GM23248 (cell line): ENCODE measurements at regions not wholly inside any gene's neighbourhood (a gene's known extent, or its start where the extent isn't known, plus 50 kb on each side); places are given as distances from the start of the nearest gene placed in this dataset.
"Not testable (repeated sequence)": the region's sequence is repeated elsewhere in the genome, so short reads cannot be mapped to it uniquely, and the experiment has no call there.

Experiments
- DNase-seq: peaks from one replicate; pipeline ENCODE4 v3.0.0-alpha.2; 2015
- H2AFZ ChIP-seq: fragments of 200-600 bp; sonication (generic); 2 replicates; pipeline ENCODE4 v1.6.1; 2016; ENCODE audit warnings: antibody characterized with exemption
- H3F3A ChIP-seq: fragments of 200-600 bp; sonication (generic); 2 replicates; pipeline ENCODE4 v1.6.1; 2016; ENCODE audit warnings: mild to moderate bottlenecking, antibody characterized with exemption, mixed run types; ENCODE audit not compliant: insufficient read depth
- H3K27ac ChIP-seq: fragments of 200-600 bp; sonication (generic); 2 replicates; pipeline ENCODE4 v1.5.1; 2016; ENCODE audit warnings: mild to moderate bottlenecking
- H3K27me3 ChIP-seq: fragments of 200-600 bp; sonication (generic); replicated peaks from 2 replicates; pipeline ENCODE4 v1.6.1; 2016; ENCODE audit warnings: mild to moderate bottlenecking; ENCODE audit not compliant: insufficient read depth
- H3K36me3 ChIP-seq: fragments of 200-600 bp; sonication (generic); 2 replicates; pipeline ENCODE4 v1.6.1; 2016; ENCODE audit warnings: low read depth, mild to moderate bottlenecking
- H3K4me1 ChIP-seq: fragments of 200-600 bp; sonication (generic); 2 replicates; pipeline ENCODE4 v1.6.1; 2016; ENCODE audit warnings: mild to moderate bottlenecking; ENCODE audit not compliant: insufficient read depth
- H3K4me2 ChIP-seq: fragments of 200-600 bp; sonication (generic); one replicate; pipeline ENCODE4 v1.6.1; 2016; ENCODE audit warnings: mild to moderate bottlenecking; ENCODE audit not compliant: unreplicated experiment
- H3K4me3 ChIP-seq: fragments of 200-600 bp; sonication (generic); 2 replicates; pipeline ENCODE4 v1.5.1; 2016; ENCODE audit warnings: mild to moderate bottlenecking
- H3K79me2 ChIP-seq: fragments of 200-600 bp; sonication (generic); 2 replicates; pipeline ENCODE4 v1.6.1; 2016; ENCODE audit warnings: mild to moderate bottlenecking; ENCODE audit not compliant: insufficient read depth
- H3K9ac ChIP-seq: fragments of 200-600 bp; sonication (generic); 2 replicates; pipeline ENCODE4 v1.6.1; 2016; ENCODE audit warnings: mild to moderate bottlenecking
- H3K9me2 ChIP-seq: fragments of 200-600 bp; sonication (generic); 2 replicates; pipeline ENCODE4 v1.6.1; 2016; ENCODE audit warnings: mixed run types, mild to moderate bottlenecking, moderate library complexity; ENCODE audit not compliant: insufficient read depth
- H3K9me3 ChIP-seq: fragments of 200-600 bp; sonication (generic); one replicate; pipeline ENCODE4 v1.6.1; 2017; ENCODE audit warnings: low read depth
- H4K20me1 ChIP-seq: fragments of 200-600 bp; sonication (generic); 2 replicates; pipeline ENCODE4 v1.6.0; 2016; ENCODE audit not compliant: insufficient read depth
- EZH2 ChIP-seq: fragments of 200-600 bp; sonication (generic); IDR thresholded peaks from 2 replicates; pipeline ENCODE4 v1.6.1; 2018; ENCODE audit warnings: antibody characterized with exemption, mild to moderate bottlenecking; ENCODE audit not compliant: insufficient read depth, poor library complexity, severe bottlenecking
- EZH2phosphoT487 ChIP-seq: fragments of 200-600 bp; sonication (generic); IDR thresholded peaks from 2 replicates; pipeline ENCODE4 v1.6.1; 2018; ENCODE audit warnings: antibody characterized with exemption, moderate library complexity, mild to moderate bottlenecking, low read depth; ENCODE audit not compliant: insufficient read depth
- WGBS, 2 experiments: methylation state at CpG; one replicate each; pipeline ENCODE4 v1.1.6; 2015 to 2017; ENCODE audit warnings: low lambda C conversion rate in 2 of 2, low coverage in 1 of 2; ENCODE audit errors: missing lambda C conversion rate in 2 of 2; 5-methylcytosine and 5-hydroxymethylcytosine counted together
- in situ Hi-C: fragments of 300-500 bp; cut with MboI; formaldehyde crosslinking; loops from 2 replicates; pipeline ENCODE4 v1.15.0; 2020

DNA sequence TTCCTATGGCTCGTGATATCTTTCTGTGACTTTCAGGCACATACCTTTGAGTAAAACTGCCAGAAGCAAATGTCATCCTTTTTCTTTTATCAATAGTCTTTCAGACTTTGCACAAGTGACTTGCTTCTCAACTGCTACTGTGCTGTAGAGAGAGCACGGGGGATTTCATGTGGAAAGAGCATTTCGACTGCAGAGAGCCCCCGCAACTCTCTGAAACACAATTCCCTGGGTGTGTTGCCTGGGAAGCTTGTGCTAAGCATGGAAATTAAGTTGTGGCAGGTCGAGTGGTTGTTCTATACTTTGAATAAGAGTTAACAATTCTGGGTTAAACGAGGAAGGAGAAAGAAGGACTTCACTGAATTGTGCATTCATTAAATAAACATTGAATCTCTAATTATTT is 659.1 kb downstream of the TDRD15 start:
- no peak overlapping the region for H2AFZ ChIP-seq
- H3K9ac ChIP-seq, result no peak overlapping the region
- 16 to 19% methylated on average over 6 of the region's 6 CpGs for WGBS, 2 experiments
- H3F3A ChIP-seq, result no peaks in the 10 kb centered on the region
- DNase-seq, result no peak
- no peak overlapping the region for H3K4me3 ChIP-seq
- H3K9me3 ChIP-seq, result no peaks in the 10 kb centered on the region
- in situ Hi-C loops, result no loop called here
- no peaks in the 10 kb centered on the region for H3K27me3 ChIP-seq
- no peak for TF ChIP-seq EZH2
- TF ChIP-seq EZH2phosphoT487, result no peak
- H3K27ac ChIP-seq, result no peak overlapping the region
- H3K9me2 ChIP-seq, result no peaks in the 10 kb centered on the region
- H4K20me1 ChIP-seq, result no peaks in the 10 kb centered on the region
- no peaks in the 10 kb centered on the region for H3K4me1 ChIP-seq
- H3K4me2 ChIP-seq, result no peak overlapping the region
- no peaks in the 10 kb centered on the region for H3K36me3 ChIP-seq
- no peaks in the 10 kb centered on the region for H3K79me2 ChIP-seq

- Histone ChIP-seq H3K36me3 (no peaks in the 10 kb centered on the region), H3F3A (no peaks in the 10 kb centered on the region), H2AFZ (no peak overlapping the region), H3K4me1 (no peaks in the 10 kb centered on the region), H3K4me2 (no peak overlapping the region), H3K9me3 (no peaks in the 10 kb centered on the region), H3K27ac (no peak overlapping the region), H3K27me3 (no peaks in the 10 kb centered on the region), H4K20me1 (no peaks in the 10 kb centered on the region), H3K79me2 (no peaks in the 10 kb centered on the region), H3K9me2 (no peaks in the 10 kb centered on the region), H3K9ac (no peak overlapping the region), H3K4me3 (no peak overlapping the region)
- 24 to 29% methylated on average over 1 of the region's 1 CpG for WGBS, 2 experiments
- TF ChIP-seq EZH2, result no peak
- no peak for TF ChIP-seq EZH2phosphoT487
- in situ Hi-C loops, result no loop called here
- DNase-seq, result no peak
Observed at GRCh38 chr2:21787941-21788340, 664.2 kb downstream of the TDRD15 start.

GRCh38 chr2:21790311-21790710 is 666.5 kb downstream of the TDRD15 start:
- in situ Hi-C loops, H3K4me3 ChIP-seq, H3K4me2 ChIP-seq, H3K9me2 ChIP-seq, H4K20me1 ChIP-seq, H3K9me3 ChIP-seq, H3K4me1 ChIP-seq, H3K36me3 ChIP-seq, H3K27ac ChIP-seq, H3K27me3 ChIP-seq, H3F3A ChIP-seq, H3K9ac ChIP-seq, H2AFZ ChIP-seq, H3K79me2 ChIP-seq, DNase-seq: not testable (repeated sequence)
- 5 to 8% methylated on average over 6 of the region's 6 CpGs for WGBS, 2 experiments

DNA sequence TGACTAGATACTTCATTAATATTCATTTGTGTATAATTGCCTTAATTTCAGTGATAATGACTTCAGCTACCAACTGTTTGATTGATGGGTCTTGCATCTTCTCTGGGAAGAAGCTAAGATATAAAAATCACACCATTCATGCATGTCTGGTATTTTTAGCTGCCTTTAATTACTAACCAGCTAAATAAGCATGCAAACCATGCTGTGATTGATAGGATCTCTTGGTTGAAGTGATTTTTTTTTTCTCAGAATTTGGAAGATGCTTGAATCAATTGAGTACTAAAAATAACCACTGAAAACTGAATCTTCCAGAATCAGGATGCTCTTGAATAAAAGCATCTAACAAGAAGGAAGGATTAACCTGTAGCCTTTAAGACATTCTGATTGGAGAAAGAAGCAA is 668.8 kb downstream of the TDRD15 start:
- TF ChIP-seq EZH2, result no peak
- no peak for TF ChIP-seq EZH2phosphoT487
- in situ Hi-C loops, result no loop called here
- no peaks in the 10 kb centered on the region for H3K4me1 ChIP-seq

DNA sequence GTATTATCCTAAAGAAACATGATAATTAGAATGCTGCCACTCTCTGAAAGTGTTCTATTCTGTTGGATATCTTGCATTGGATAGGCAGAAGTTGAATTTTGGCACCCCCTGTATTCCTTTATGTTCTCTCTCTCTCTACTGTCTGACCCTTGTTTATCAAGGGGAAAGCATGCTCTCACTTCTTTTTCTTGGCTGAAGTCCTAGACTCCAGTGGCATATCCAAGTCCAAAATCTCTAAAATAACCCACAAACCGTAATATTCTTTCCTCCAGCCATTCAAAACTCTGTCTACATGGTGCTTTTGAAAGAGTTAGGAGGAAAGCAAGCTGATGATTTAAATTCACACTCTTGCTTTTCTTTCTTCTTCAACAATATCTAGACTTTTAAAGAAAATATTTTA is 669.7 kb downstream of the TDRD15 start:
- Histone ChIP-seq H4K20me1 (no peaks in the 10 kb centered on the region), H3K27ac (no peak overlapping the region), H3K27me3 (no peaks in the 10 kb centered on the region), H3K9me3 (no peaks in the 10 kb centered on the region), H2AFZ (no peak overlapping the region), H3K36me3 (no peaks in the 10 kb centered on the region), H3K79me2 (no peaks in the 10 kb centered on the region), H3K9ac (no peak overlapping the region), H3K4me3 (no peak overlapping the region), H3F3A (no peaks in the 10 kb centered on the region), H3K4me2 (no peak overlapping the region), H3K4me1 (no peaks in the 10 kb centered on the region), H3K9me2 (no peaks in the 10 kb centered on the region)
- in situ Hi-C loops, result no loop called here
- 0 to 8% methylated on average over 1 of the region's 1 CpG for WGBS, 2 experiments
- TF ChIP-seq EZH2phosphoT487, result no peak
- no peak for TF ChIP-seq EZH2
- DNase-seq, result no peak

More for the DNA sequence above, 668.8 kb downstream of the TDRD15 start:
- H3F3A ChIP-seq, result no peaks in the 10 kb centered on the region
- H3K36me3 ChIP-seq, result no peaks in the 10 kb centered on the region
- H2AFZ ChIP-seq, result no peak overlapping the region
- no peaks in the 10 kb centered on the region for H3K79me2 ChIP-seq
- no peak overlapping the region for H3K27ac ChIP-seq
- H3K9ac ChIP-seq, result no peak overlapping the region
- H3K9me2 ChIP-seq, result no peaks in the 10 kb centered on the region
- H3K4me2 ChIP-seq, result no peak overlapping the region
- H4K20me1 ChIP-seq, result no peaks in the 10 kb centered on the region
- H3K27me3 ChIP-seq, result no peaks in the 10 kb centered on the region
- no peak for DNase-seq
- H3K4me3 ChIP-seq, result no peak overlapping the region
- no peaks in the 10 kb centered on the region for H3K9me3 ChIP-seq
